MM.1S (cell line): ENCODE measurements at regions not wholly inside any gene's neighbourhood (a gene's known extent, or its start where the extent isn't known, plus 50 kb on each side); places are given as distances from the start of the nearest gene placed in this dataset.

Experiments
- DNase-seq: peaks from one replicate; pipeline ENCODE4 v3.0.0-alpha.2; 2015
- H2AFZ ChIP-seq: fragments of 300-600 bp; sonication (generic); 2 replicates; pipeline ENCODE4 v1.6.0; 2016; ENCODE audit warnings: antibody characterized with exemption, low read length
- H3F3A ChIP-seq: fragments of 300-600 bp; sonication (generic); 2 replicates; pipeline ENCODE4 v1.6.1; 2016; ENCODE audit warnings: mild to moderate bottlenecking, antibody characterized with exemption, low read length, moderate library complexity, mixed read lengths; ENCODE audit not compliant: insufficient read depth
- H3K27ac ChIP-seq: fragments of 300-600 bp; sonication (generic); 2 replicates; pipeline ENCODE4 v1.5.1; 2016; ENCODE audit warnings: mild to moderate bottlenecking, low read length
- H3K27me3 ChIP-seq: fragments of 300-600 bp; sonication (generic); replicated peaks from 2 replicates; pipeline ENCODE4 v1.6.0; 2016; ENCODE audit warnings: low read length; ENCODE audit not compliant: insufficient read depth
- H3K36me3 ChIP-seq: fragments of 300-600 bp; sonication (generic); replicated peaks from 2 replicates; pipeline ENCODE4 v1.6.1; 2016; ENCODE audit warnings: mild to moderate bottlenecking, low read length, mixed read lengths; ENCODE audit not compliant: insufficient read depth
- H3K4me1 ChIP-seq: fragments of 300-600 bp; sonication (generic); 2 replicates; pipeline ENCODE4 v1.6.1; 2016; ENCODE audit warnings: low read length, mixed read lengths
- H3K4me2 ChIP-seq: fragments of 300-600 bp; sonication (generic); 2 replicates; pipeline ENCODE4 v1.6.0; 2016; ENCODE audit warnings: low read depth, low read length
- H3K4me3 ChIP-seq: fragments of 300-600 bp; sonication (generic); 2 replicates; pipeline ENCODE4 v1.5.1; 2016; ENCODE audit warnings: low read length, mixed read lengths
- H3K79me2 ChIP-seq: fragments of 300-600 bp; sonication (generic); 2 replicates; pipeline ENCODE4 v1.6.1; 2016; ENCODE audit warnings: mixed run types, low read length, mixed read lengths
- H3K9ac ChIP-seq: fragments of 300-600 bp; sonication (generic); 2 replicates; pipeline ENCODE4 v1.6.1; 2016; ENCODE audit warnings: low read length, mixed read lengths
- H3K9me2 ChIP-seq: fragments of 300-600 bp; sonication (generic); replicated peaks from 2 replicates; pipeline ENCODE4 v1.6.1; 2016; ENCODE audit warnings: mild to moderate bottlenecking, low read length, mixed read lengths; ENCODE audit not compliant: insufficient read depth
- H3K9me3 ChIP-seq: fragments of 300-600 bp; sonication (generic); replicated peaks from 2 replicates; pipeline ENCODE4 v1.6.1; 2016; ENCODE audit warnings: mild to moderate bottlenecking, low read length, mixed read lengths; ENCODE audit not compliant: insufficient read depth
- H4K20me1 ChIP-seq: fragments of 300-600 bp; sonication (generic); 2 replicates; pipeline ENCODE4 v1.6.1; 2016; ENCODE audit warnings: mild to moderate bottlenecking, low read length, moderate library complexity, mixed read lengths; ENCODE audit not compliant: insufficient read depth
- CTCF ChIP-seq: fragments of 300-600 bp; sonication (generic); IDR thresholded peaks from 2 replicates; pipeline ENCODE4 v1.5.1; 2016; ENCODE audit warnings: antibody characterized with exemption, low read length, mixed read lengths
- EZH2 ChIP-seq: fragments of 300-600 bp; sonication (generic); optimal IDR thresholded peaks from 2 replicates; pipeline ENCODE3; 2017; ENCODE audit warnings: low read depth, mild to moderate bottlenecking, antibody characterized with exemption, low read length, mixed read lengths
- EZH2phosphoT487 ChIP-seq: fragments of 300-600 bp; sonication (generic); IDR thresholded peaks from 2 replicates; pipeline ENCODE4 v1.6.1; 2018; ENCODE audit warnings: antibody characterized with exemption, low read length

DNA sequence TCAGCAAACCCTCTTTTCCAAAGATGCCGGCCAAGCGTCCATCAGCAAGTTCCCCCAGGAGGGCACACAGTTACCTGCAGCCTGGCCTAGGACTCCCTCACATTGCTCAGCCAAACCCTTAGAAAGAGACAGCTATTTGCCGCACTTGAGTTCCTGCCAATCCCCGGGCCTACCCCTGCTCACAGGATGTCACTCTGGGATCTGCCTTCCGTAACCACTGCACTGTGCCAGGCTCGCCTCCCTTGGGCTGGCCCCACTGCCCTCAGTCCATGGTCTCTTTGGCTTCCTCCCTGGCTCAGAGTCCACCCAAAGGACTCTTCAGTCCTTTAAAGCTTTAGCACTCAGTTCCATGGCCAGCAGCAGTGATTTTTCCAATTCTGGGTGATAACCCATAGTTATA, 128.3 kb downstream of the NSG2 start:
- H3K36me3 ChIP-seq, result no peaks in the 10 kb centered on the region
- no peak for TF ChIP-seq EZH2phosphoT487
- no peaks in the 10 kb centered on the region for H3K79me2 ChIP-seq
- H3K4me1 ChIP-seq, result 0 out of 2 replicates have a peak, but pooled peaks cover 4% of the 10 kb centered on the region
- no peaks in the 10 kb centered on the region for H3K27me3 ChIP-seq
- DNase-seq, result no peak
- no peak overlapping the region for H3K27ac ChIP-seq
- H3K9ac ChIP-seq, result no peak overlapping the region
- no peaks in the 10 kb centered on the region for H3K9me2 ChIP-seq
- no peaks in the 10 kb centered on the region for H3F3A ChIP-seq
- H2AFZ ChIP-seq, result no peak overlapping the region
- H3K9me3 ChIP-seq, result no peaks in the 10 kb centered on the region
- no peaks in the 10 kb centered on the region for H4K20me1 ChIP-seq
- H3K4me3 ChIP-seq, result no peak overlapping the region
- H3K4me2 ChIP-seq, result no peak overlapping the region

GRCh38 chr5:174175716-174176268, 130.3 kb downstream of the NSG2 start:
- H3K4me2 ChIP-seq, result no peak overlapping the region
- H4K20me1 ChIP-seq, result no peaks in the 10 kb centered on the region
- no peak overlapping the region for H3K27ac ChIP-seq
- no peak for TF ChIP-seq EZH2phosphoT487
- no peak for TF ChIP-seq CTCF
- no peak for TF ChIP-seq EZH2
- no peaks in the 10 kb centered on the region for H3K9me3 ChIP-seq
- no peaks in the 10 kb centered on the region for H3K27me3 ChIP-seq
- DNase-seq, result no peak
- H3K4me3 ChIP-seq, result no peak overlapping the region
- 0 out of 2 replicates have a peak, but pooled peaks cover 4% of the 10 kb centered on the region for H3K4me1 ChIP-seq
- H3K36me3 ChIP-seq, result no peaks in the 10 kb centered on the region
- H2AFZ ChIP-seq, result no peak overlapping the region
- H3K9me2 ChIP-seq, result no peaks in the 10 kb centered on the region
- H3F3A ChIP-seq, result no peaks in the 10 kb centered on the region
- H3K9ac ChIP-seq, result no peak overlapping the region
- no peaks in the 10 kb centered on the region for H3K79me2 ChIP-seq

GRCh38 chr5:174176511-174176910, 131.0 kb downstream of the NSG2 start:
- no peaks in the 10 kb centered on the region for H3K79me2 ChIP-seq
- H3K9ac ChIP-seq, result no peak overlapping the region
- no peaks in the 10 kb centered on the region for H3K36me3 ChIP-seq
- no peaks in the 10 kb centered on the region for H3K27me3 ChIP-seq
- no peak overlapping the region for H2AFZ ChIP-seq
- no peaks in the 10 kb centered on the region for H3F3A ChIP-seq
- no peak overlapping the region for H3K27ac ChIP-seq
- DNase-seq, result no peak
- no peak overlapping the region for H3K4me2 ChIP-seq
- no peaks in the 10 kb centered on the region for H4K20me1 ChIP-seq
- no peak overlapping the region for H3K4me3 ChIP-seq
- 0 out of 2 replicates have a peak, but pooled peaks cover 4% of the 10 kb centered on the region for H3K4me1 ChIP-seq
- H3K9me2 ChIP-seq, result no peaks in the 10 kb centered on the region
- no peaks in the 10 kb centered on the region for H3K9me3 ChIP-seq
- TF ChIP-seq EZH2phosphoT487 (no peak), EZH2 (no peak), CTCF (no peak)

GRCh38 chr5:174177531-174177930, 132.0 kb downstream of the NSG2 start:
- Histone ChIP-seq H3K9me3 (no peaks in the 10 kb centered on the region), H4K20me1 (no peaks in the 10 kb centered on the region), H3K36me3 (no peaks in the 10 kb centered on the region), H3K4me1 (0 out of 2 replicates have a peak, but pooled peaks cover 4% of the 10 kb centered on the region), H3K27ac (no peak overlapping the region), H3K4me2 (no peak overlapping the region), H3K9me2 (no peaks in the 10 kb centered on the region), H3K79me2 (no peaks in the 10 kb centered on the region), H3K9ac (no peak overlapping the region), H3K4me3 (no peak overlapping the region), H3K27me3 (no peaks in the 10 kb centered on the region), H2AFZ (no peak overlapping the region), H3F3A (no peaks in the 10 kb centered on the region)
- no peak for TF ChIP-seq EZH2phosphoT487
- TF ChIP-seq EZH2, result no peak
- TF ChIP-seq CTCF, result no peak
- no peak for DNase-seq
